ENCODE measurements at regions not wholly inside any gene's neighbourhood (a gene's known extent, or its start where the extent isn't known, plus 50 kb on each side); places are given as distances from the start of the nearest gene placed in this dataset.
"Not testable (repeated sequence)": the region's sequence is repeated elsewhere in the genome, so short reads cannot be mapped to it uniquely, and the experiment has no call there.

DNA sequence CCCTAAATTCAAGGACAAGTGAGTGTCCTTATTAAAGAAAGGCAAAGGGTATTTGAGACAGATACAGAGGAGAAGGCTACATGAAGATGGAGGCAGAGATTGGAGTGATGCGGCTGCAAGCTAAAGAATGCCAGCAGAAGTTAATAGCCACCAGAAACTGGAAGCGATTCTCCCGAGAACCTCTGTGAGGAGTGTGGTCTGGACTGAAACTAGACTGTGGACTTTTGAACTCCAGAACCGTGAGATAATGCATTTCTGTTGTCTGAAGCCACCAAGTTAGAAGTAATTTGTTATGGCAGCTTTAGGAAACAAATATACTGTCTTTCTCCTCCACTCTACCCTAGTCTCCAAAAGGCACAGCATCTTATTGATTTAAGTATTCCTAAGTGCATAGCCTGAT is 80.3 kb upstream of the CREB5 start:
- no peak overlapping the region for H3K27ac Mint-ChIP-seq
- no peaks in the 10 kb centered on the region for H3K36me3 Mint-ChIP-seq
- ATAC-seq, result no peak
- H3K27me3 Mint-ChIP-seq, result no peaks in the 10 kb centered on the region
- H3K4me1 Mint-ChIP-seq, result peaks cover 22% of the 10 kb centered on the region
- peaks cover 7% of the 10 kb centered on the region for H3K9me3 Mint-ChIP-seq
- H3K4me3 Mint-ChIP-seq, result no peak overlapping the region

DNA sequence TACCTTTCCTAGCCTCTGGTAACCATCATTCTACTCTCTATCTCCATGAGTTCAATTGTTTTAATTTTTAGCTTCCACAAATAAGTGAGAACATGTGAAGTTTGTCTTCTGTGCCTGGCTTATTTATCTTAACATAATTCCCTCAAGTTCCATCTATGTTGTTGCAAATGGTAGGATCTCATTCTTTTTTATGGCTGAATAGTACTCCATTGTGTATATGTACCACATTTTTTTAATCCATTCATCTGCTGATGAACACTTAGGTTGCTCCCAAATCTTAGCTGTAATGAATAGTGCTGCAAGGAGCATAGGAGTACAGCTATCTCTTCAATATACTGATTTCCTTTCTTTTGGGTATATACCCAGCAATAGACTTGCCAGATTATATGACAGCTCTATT is 78.8 kb upstream of the CREB5 start:
- H3K36me3 Mint-ChIP-seq, H3K27me3 Mint-ChIP-seq, H3K9me3 Mint-ChIP-seq, H3K27ac Mint-ChIP-seq, ATAC-seq, H3K4me3 Mint-ChIP-seq: not testable (repeated sequence)
- peaks cover 22% of the 10 kb centered on the region for H3K4me1 Mint-ChIP-seq

DNA sequence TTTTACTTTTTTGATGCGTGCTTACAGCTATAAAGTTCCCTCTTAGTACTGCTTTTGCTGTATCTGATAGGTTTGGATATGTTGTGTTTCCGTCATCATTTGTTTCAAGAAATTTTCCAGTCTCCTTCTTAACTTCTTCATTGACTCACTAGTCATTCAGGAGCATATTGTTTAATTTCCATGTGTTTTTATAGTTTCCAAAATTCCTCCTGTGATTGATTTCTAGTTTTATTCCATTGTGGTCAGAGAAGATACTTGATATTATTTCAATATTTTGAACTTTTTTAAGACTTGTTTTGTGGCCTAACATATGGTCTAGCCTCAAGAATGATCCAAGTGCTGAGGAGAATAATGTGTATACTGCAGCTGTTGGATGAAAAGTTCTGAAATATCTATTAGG is 75.5 kb upstream of the CREB5 start:
- H3K27me3 Mint-ChIP-seq, result no peaks in the 10 kb centered on the region
- H3K27ac Mint-ChIP-seq, result no peak overlapping the region
- H3K9me3 Mint-ChIP-seq, result peaks cover 7% of the 10 kb centered on the region
- H3K4me1 Mint-ChIP-seq, result no peaks in the 10 kb centered on the region
- ATAC-seq, result no peak
- H3K4me3 Mint-ChIP-seq, result no peak overlapping the region
- H3K36me3 Mint-ChIP-seq, result no peaks in the 10 kb centered on the region

DNA sequence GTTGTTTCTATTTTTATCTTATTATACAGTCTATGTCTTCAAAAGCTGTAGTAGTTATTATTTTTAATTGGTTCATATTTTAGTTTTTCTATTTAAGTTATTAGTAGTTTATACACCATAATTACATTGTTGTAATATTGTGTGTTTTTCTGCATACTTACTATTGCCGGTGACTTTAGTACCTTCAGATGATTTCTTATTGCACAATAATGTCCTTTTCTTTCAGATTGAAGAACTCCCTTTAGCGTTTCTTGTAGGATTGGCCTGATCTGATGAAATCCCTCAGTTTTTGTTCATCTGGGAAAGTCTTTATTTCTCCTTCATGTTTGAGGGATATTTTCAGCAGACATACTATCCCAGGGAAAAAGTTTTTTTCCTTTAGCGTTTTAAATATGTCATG is 74.3 kb upstream of the CREB5 start:
- H3K4me3 Mint-ChIP-seq, result no peak overlapping the region
- H3K4me1 Mint-ChIP-seq, result no peaks in the 10 kb centered on the region
- H3K27me3 Mint-ChIP-seq, result no peaks in the 10 kb centered on the region
- H3K36me3 Mint-ChIP-seq, result no peaks in the 10 kb centered on the region
- no peak for ATAC-seq
- no peak overlapping the region for H3K27ac Mint-ChIP-seq
- peaks cover 7% of the 10 kb centered on the region for H3K9me3 Mint-ChIP-seq

DNA sequence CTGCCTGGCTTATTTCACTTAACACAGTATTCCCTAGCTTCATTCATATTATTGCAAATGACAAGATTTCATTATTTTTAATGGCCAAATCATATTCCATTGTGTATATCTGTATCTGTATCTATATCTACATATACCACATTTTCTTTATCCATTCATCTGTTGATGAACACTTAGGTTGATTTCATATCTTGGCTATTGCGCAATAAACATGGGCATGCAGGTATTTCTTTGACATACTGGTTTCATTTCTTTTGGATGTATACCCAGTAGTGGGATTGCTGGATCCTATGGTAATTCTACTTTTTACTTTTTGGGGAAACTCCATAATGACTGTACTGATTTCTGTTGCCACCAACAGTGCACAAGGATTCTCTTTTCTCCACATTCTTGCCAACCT is 68.9 kb upstream of the CREB5 start:
- Mint-ChIP-seq H3K27ac (no peak overlapping the region), H3K9me3 (no peaks in the 10 kb centered on the region), H3K4me1 (no peaks in the 10 kb centered on the region), H3K27me3 (peaks cover 34% of the 10 kb centered on the region), H3K4me3 (no peak overlapping the region), H3K36me3 (no peaks in the 10 kb centered on the region)
- ATAC-seq, result no peak

DNA sequence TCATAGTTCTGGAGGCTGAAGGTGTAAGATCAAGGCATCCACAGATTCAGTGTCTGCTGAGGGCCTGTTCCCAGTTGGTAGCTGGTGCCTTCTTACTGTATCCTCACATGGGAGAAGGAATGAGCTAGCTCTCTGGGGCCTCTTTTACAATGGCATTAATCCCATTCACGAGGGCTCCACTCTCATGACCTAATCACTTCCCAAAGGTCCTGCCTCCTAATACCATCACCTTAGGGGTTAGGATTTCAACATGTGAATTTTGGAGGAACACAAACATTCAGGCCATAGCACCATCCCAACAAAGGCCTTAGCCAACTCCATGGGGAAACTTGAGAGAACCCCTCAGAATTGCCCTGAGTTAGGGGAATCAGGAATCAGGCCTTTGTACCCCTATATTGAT is 66.1 kb upstream of the CREB5 start:
- Mint-ChIP-seq H3K4me3 (no peak overlapping the region), H3K27me3 (peaks cover 42% of the 10 kb centered on the region), H3K4me1 (no peaks in the 10 kb centered on the region), H3K9me3 (no peaks in the 10 kb centered on the region), H3K27ac (no peak overlapping the region), H3K36me3 (no peaks in the 10 kb centered on the region)
- ATAC-seq, result no peak

DNA sequence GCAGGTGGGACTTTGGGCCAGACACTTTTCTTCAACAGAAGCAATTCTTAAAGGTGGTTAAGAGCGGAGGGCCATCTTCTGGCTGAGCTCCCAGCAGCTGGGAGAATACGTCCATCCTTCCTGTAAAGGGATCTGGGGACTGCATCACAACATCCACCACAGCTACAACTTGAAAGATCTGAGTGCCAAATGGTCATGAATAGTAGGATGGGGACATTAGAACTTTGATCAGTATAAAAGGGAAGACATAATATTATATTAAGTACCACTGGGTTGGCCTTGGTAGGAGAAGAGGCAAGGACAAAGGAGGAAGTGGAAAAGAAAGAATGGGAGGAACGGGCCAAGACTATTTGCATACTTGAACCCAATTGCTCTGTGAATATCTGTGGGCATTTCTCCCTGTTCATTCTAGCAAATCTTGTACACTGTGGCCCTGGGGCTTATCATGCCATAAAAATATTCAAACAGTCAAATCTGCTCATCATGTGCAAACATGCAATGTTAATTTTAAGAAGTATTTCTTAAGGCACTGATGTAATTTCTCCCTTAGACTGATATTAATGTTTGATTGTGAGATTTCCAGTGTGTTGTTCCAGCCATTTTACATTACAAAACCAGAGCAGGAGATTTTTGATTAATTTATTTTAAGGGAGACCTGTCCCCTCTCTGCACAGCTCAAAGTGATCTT is 65.5 kb upstream of the CREB5 start:
- peaks cover 42% of the 10 kb centered on the region for H3K27me3 Mint-ChIP-seq
- H3K9me3 Mint-ChIP-seq, result no peaks in the 10 kb centered on the region
- no peaks in the 10 kb centered on the region for H3K4me1 Mint-ChIP-seq
- H3K4me3 Mint-ChIP-seq, result no peak overlapping the region
- H3K36me3 Mint-ChIP-seq, result no peaks in the 10 kb centered on the region
- H3K27ac Mint-ChIP-seq, result no peak overlapping the region
- no peak for ATAC-seq

DNA sequence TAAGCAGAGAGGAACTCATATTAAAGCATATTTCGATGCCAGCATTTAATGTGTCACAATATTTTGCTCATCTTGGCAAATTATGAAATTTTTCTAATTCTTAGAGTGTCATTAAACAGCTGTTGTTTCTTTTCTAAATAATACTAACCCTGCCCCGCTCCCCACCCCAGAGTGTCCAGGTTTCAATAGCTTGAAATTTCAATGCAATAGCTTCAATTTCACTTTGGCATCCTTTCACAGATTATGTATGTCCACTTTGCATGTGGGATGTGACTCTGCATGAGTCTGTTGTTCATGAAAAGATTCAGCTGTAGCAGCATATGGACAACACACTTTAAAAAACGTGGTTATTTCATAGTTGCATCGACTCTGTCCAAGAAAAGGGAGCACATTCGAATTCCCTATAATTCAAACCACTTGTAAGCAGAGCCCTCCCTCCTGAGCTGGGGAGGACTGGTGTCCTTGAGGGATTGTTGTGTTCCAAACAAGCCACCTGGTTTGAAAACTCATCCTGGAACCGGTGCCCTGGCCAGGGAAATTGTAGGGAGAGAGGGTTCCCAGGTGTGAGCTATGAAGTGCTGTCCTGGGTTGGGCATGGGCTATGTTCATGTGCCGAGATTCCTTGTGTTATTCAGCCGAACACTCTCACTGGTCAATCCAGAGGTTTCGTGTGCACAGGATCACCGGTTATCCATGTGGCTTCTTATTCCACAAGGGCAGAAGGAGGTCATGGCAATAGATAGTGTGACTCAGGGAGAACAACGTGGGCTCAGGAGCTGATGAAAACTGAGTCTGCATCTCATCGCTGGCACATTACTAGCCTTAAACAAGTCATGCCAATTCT is 64.6 kb upstream of the CREB5 start:
- Mint-ChIP-seq H3K27ac (no peak overlapping the region), H3K36me3 (no peaks in the 10 kb centered on the region), H3K9me3 (no peaks in the 10 kb centered on the region), H3K27me3 (peaks cover 42% of the 10 kb centered on the region), H3K4me3 (no peak overlapping the region), H3K4me1 (no peaks in the 10 kb centered on the region)
- no peak for ATAC-seq

DNA sequence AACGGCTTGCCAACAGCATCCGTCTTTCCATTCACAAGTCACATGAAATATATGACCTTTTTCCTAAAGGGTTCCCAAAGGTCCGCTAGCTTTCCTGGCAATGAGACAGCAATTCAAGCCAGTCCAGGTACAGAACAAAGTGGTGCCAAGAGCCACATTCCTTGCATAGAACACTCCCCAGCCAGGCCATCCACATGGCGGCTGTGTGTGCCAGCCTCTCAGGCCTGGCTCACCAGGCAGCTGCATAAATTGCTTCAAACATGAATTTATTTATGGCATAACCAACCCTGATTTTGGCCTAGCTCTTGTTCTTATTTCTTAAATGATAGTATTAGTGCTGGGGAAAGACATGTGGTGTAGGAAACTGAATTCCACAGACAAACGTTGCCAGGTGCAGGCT is 63.7 kb upstream of the CREB5 start:
- H3K4me1 Mint-ChIP-seq, result no peaks in the 10 kb centered on the region
- no peaks in the 10 kb centered on the region for H3K9me3 Mint-ChIP-seq
- H3K4me3 Mint-ChIP-seq, result no peak overlapping the region
- H3K27me3 Mint-ChIP-seq, result peaks cover 47% of the 10 kb centered on the region
- H3K27ac Mint-ChIP-seq, result no peak overlapping the region
- no peak for ATAC-seq
- no peaks in the 10 kb centered on the region for H3K36me3 Mint-ChIP-seq

DNA sequence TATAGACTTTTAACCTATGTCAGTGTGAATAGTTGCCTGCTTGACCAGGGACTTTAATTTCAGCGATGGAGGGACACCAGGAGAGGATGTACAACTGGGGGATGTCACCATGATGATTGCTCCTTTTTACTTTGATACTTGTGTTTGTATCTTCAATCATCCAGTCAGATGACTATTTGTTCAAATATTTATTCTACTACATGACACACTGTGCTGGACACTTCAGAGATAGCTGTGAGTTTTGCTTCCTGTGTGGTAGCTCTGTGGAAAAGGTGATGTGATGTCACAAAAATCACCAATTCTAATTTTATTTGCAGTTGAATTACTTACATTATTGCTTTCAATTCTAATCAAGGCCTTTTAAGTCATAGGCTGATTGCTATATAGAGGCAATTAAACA is 62.7 kb upstream of the CREB5 start:
- no peak overlapping the region for H3K27ac Mint-ChIP-seq
- H3K4me3 Mint-ChIP-seq, result no peak overlapping the region
- no peaks in the 10 kb centered on the region for H3K36me3 Mint-ChIP-seq
- H3K4me1 Mint-ChIP-seq, result no peaks in the 10 kb centered on the region
- H3K27me3 Mint-ChIP-seq, result peaks cover 37% of the 10 kb centered on the region
- H3K9me3 Mint-ChIP-seq, result no peaks in the 10 kb centered on the region
- no peak for ATAC-seq

DNA sequence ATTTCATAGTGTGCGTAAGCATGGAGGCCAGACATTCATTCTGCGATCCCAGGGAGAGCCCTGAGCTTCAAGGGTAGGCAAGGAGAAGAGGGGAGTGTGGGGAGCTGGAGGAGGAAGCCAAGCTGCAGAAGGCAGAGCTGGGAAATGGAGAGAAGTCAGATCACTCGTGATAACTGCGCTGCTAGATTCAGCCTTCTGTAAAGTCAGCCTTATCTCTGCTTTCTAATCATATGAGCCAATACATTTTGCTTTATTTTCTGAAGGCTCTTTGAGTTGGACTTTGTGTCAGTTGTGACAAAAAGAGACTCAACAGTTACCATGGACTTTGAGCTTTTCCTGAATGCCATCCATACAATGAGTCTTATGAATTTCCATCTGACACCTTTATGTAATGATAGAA is 61.7 kb upstream of the CREB5 start:
- H3K36me3 Mint-ChIP-seq, result no peaks in the 10 kb centered on the region
- H3K4me1 Mint-ChIP-seq, result no peaks in the 10 kb centered on the region
- H3K27ac Mint-ChIP-seq, result no peak overlapping the region
- ATAC-seq, result no peak
- peaks cover 26% of the 10 kb centered on the region for H3K27me3 Mint-ChIP-seq
- no peaks in the 10 kb centered on the region for H3K9me3 Mint-ChIP-seq
- H3K4me3 Mint-ChIP-seq, result no peak overlapping the region

DNA sequence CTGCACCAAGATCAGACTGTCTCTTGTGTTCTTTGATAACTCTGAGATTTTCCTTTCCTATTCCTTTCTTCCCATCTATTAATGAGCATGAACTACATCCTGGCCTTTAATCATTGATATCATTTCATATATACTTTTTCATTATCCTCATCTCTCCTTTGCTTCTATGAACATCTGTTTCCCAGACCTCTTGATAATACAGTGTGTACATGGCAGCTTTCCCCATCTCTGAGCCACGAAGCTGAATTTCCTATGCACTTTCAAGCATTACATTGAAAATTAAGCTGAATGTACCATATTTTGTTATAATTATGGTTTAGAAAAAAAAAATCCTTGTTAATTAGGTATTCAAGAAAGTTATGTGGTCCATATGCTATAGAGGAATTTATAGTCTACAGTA is 60.9 kb upstream of the CREB5 start:
- H3K4me3 Mint-ChIP-seq, result no peak overlapping the region
- H3K9me3 Mint-ChIP-seq, result no peaks in the 10 kb centered on the region
- H3K4me1 Mint-ChIP-seq, result no peaks in the 10 kb centered on the region
- H3K27me3 Mint-ChIP-seq, result peaks cover 21% of the 10 kb centered on the region
- ATAC-seq, result no peak
- H3K36me3 Mint-ChIP-seq, result no peaks in the 10 kb centered on the region
- no peak overlapping the region for H3K27ac Mint-ChIP-seq

DNA sequence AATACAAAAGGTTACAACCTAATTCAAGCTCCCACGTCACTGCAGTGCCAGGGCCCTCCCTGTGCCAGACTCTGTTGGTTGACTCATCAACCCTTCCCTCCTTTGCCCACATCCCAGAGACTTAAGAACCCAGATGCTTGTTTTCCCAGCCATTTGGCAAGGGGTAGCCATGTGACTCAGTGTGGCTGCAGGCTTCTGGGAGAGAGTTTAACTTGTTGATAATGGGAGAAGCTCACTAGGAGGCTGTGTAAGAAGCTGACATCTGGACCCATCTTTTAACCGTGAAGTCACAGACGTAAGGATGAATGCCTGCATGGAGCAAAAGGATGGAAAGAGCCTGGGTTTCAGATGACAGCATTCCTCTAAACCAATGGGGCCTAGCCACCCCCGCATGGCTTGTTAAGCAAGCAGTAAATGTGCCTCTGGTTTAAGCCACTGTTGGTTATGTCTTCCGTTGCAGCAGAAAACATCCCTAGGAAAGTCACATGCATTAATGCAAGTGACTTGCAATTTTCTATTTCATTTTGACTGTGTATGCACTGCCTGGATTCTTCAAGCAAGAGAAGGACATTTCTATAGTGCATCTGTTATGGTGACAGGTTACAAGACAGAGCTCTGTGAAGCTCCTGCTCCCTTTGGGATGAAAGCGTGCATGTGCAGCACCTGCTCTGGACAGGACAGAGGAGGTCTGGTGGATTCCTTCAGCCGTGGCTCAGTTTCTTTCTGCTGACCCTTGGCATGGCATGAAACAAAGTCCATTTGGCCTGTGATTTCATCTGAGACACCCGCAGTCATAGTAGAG is 57.5 kb upstream of the CREB5 start:
- no peak overlapping the region for H3K4me3 Mint-ChIP-seq
- no peaks in the 10 kb centered on the region for H3K4me1 Mint-ChIP-seq
- no peaks in the 10 kb centered on the region for H3K36me3 Mint-ChIP-seq
- no peak for ATAC-seq
- peaks cover 15% of the 10 kb centered on the region for H3K27me3 Mint-ChIP-seq
- H3K9me3 Mint-ChIP-seq, result no peaks in the 10 kb centered on the region
- no peak overlapping the region for H3K27ac Mint-ChIP-seq

DNA sequence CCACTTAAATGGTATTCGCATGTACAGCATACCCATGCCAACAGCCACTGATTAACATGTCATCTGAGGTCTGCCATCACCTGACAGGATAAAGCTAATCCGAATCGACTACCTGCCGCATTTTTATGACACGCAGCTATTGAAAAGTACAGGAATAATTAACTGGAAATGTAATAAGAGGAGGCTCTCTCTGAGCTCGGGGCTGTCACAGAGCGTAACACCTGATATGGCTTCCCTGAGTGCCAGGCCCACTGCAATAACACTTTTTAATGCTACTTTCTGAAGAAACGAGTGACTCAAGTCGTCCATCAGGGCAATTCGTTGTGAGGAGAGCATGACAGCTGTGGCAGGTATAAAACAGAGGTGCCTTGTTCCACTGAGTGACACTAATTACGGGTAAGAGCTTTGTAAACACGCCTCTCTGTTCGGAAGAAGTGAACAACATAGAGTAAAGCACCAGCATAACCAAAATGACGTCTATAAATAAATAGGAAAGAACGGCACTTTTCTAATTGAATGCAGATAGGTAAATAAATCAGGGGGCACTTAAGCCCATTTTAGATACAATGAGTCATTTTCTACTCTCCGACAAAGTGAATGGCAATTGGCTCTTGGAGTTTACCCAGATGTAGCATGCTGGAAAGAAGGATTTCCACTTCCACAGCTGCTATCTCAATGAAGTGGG is 56.5 kb upstream of the CREB5 start:
- Mint-ChIP-seq H3K4me3 (no peak overlapping the region), H3K36me3 (no peaks in the 10 kb centered on the region), H3K9me3 (no peaks in the 10 kb centered on the region), H3K4me1 (no peaks in the 10 kb centered on the region), H3K27me3 (peaks cover 8% of the 10 kb centered on the region), H3K27ac (no peak overlapping the region)
- ATAC-seq, result no peak

DNA sequence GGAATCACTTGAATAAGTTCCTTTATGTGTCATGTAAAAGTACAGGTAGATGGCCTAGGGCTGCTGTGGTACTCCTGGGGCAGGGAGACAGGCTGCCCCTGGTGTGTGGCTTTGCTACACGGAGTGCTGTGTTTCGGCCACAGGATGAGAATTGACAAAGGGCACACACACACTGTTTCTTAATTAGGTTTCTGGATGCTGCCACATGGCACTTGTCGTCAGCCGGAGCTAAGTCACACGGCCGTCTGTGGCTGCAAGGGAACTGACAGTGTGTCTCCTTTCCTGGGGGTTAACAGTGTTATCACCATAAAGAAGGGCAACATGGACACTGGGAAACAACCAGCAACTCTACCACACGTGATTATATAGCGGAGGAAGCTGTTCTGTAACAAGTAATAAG is 55.7 kb upstream of the CREB5 start:
- Mint-ChIP-seq H3K36me3 (no peaks in the 10 kb centered on the region), H3K4me1 (no peaks in the 10 kb centered on the region), H3K27ac (no peak overlapping the region), H3K9me3 (no peaks in the 10 kb centered on the region), H3K4me3 (no peak overlapping the region), H3K27me3 (peaks cover 7% of the 10 kb centered on the region)
- ATAC-seq, result no peak

All from stimulated activated memory B cell treated with anti-CD40 and anti-IgM and Interleukin-4, amounts not matched to agents 10 μg/mL and 1 μg/mL and 100 μg/mL, for 72 hours (primary cell).